HG03139 (cell line): ENCODE measurements at regions not wholly inside any gene's neighbourhood (a gene's known extent, or its start where the extent isn't known, plus 50 kb on each side); places are given as distances from the start of the nearest gene placed in this dataset.
A peak's percentile ranks its signal among the peaks of the same experiment; 100 is the strongest.
"Not testable (repeated sequence)": the region's sequence is repeated elsewhere in the genome, so short reads cannot be mapped to it uniquely, and the experiment has no call there.

Experiments
- ATAC-seq: cut with Tn5 transposase; IDR thresholded peaks from one replicate; pipeline ENCODE4 v1.9.1; 2021; ENCODE audit not compliant: unreplicated experiment

GRCh38 chr14:70269582-70269981 lies 80.8 kb upstream of the SLC8A3 start:
- ATAC-seq, result no peak

- no peak for ATAC-seq
Observed at GRCh38 chr14:70268760-70269159, 80.0 kb upstream of the SLC8A3 start.

- no peak for ATAC-seq
Observed at GRCh38 chr14:70266157-70266556, 77.4 kb upstream of the SLC8A3 start.

GRCh38 chr14:70265422-70265821 lies 76.7 kb upstream of the SLC8A3 start:
- no peak for ATAC-seq

DNA sequence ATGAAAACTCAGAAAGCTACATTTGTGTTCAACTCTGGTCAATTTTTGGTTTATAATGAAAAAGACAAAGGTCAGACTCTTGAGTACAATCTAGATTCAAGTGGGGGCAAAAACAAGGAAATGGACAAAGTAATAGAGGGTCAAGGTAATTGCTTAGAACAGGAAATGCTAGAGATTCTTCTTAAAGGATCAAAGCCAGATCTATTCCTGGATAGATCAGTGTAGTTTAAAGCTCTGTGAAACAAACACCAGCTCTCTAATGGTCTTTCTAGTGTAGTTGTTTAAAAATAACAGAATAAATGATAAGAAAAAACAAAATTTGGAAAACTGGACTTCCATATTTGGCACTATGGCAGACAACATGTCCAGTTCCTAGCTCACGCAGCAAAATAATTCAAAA lies 70.7 kb upstream of the SLC8A3 start:
- ATAC-seq, result no peak

DNA sequence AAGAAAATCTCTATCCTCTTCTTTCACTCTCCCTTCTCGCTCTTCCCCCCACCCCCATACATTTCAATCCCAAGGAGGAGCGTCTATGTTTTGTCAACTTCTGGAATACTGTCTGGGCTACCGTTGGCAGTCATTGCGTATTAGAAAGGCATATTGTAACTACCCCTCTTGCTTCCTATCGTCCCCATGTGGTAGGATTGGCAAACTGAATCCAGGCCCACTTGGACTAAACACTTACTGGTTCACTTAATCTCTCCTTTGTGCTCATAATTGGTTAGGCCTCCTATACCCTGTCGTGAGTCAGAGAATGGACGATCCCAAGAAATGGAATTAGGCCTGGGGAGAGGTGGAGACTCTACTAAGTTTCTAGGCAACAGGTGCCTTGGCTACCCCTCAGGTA lies 68.8 kb upstream of the SLC8A3 start:
- ATAC-seq, result no peak

DNA sequence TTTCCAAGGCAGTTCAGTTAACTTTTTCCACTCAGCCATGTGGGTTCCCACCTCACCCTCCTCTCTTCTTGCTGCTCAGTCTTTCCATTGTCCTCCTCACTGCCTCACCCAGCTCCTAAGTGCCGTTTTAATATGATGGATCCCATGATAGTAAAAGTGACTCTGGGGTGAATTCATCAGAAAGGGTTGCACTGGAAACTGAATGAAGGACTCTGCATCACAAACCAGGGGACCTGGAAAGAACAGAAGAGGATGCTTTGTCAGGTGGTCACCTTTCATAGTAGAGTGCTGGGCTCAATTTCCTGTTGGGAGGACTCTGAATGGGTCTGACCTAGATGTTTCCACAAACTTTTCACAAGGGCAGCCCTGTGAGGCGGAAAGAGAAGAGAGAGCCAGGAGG lies 67.8 kb upstream of the SLC8A3 start:
- no peak for ATAC-seq

DNA sequence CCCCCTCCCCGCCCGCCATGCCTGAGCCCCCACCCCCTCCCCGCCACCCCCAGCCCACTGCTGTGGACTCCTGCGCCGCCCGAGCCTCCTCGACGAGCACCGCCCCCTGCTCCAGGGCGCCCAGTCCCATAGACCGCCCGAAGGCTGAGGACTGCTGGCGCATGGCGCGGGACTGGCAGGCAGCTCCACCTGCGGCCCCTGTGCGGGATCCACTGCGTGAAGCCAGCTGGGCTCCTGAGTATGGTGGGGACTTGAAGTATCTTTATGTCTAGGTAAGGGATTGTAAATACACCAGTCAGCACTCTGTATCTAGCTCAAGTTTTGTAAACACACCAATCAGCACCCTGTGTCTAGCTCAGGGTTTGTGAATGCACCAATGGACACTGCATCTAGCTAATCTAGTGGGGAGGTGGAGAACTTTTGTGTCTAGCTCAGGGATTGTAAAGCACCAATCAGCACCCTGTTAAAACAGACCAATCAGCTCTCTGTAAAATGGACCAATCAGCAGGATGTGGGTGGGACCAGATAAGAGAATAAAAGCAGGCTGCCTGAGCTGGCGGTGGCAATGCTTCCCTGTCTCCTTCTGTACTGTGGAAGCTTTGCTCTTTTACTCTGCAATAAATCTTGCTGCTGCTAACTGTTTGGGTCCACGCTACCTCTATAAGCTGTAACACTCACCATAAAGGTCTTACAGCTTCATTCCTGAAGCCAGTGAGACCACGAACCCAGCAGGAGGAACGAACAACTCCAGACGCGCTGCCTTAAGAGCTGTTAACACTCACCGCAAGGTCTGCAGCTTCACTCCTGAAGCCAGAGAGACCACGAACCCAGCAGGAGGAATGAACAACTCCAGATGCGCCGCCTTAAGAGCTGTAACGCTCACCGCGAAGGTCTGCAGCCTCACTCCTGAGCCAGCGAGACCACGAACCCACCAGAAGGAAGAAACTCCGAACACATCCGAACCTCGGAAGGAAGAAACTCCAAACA lies 66.6 kb upstream of the SLC8A3 start:
- ATAC-seq, result not testable (repeated sequence)

DNA sequence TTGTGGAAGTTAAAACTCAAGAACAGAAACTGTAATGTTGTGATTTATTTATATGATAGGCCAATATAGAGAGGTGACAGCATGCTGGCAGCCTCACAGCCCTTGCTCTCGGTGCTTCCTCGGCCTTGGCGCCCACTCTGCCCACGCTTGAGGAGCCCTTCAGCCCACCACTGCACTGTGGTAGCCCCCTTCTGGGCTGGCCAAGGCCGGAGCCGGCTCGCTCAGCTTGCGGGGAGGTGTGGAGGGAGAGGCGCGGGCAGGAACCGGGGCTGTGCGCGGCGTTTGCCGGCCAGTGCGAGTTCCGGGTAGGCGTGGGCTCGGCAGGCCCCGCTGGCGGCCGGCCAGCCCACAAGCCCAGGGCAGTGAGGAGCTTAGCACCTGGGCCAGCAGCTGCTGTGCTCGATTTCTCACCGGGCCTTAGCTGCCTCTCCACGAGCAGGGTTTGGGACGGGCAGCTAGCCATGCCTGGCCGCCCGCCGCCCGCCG lies 65.8 kb upstream of the SLC8A3 start:
- ATAC-seq, result no peak

DNA sequence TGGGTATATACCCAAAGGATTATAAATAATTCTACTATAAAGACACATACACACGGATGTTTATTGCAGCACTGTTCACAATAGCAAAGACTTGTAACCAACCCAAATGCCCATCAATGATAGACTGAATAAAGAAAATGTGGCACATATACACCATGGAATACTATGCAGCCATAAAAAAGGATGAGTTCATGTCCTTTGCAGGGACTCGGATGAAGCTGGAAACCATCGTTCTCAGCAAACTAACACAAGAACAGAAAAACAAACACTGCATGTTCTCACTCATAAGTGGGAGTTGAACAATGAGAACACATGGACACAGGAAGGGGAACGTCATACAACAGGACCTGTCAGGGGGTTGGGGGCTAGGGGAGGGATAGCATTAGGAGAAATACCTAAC lies 64.8 kb upstream of the SLC8A3 start:
- not testable (repeated sequence) for ATAC-seq

- ATAC-seq, result no peak
Observed at GRCh38 chr14:70245026-70245425, 56.3 kb upstream of the SLC8A3 start.

DNA sequence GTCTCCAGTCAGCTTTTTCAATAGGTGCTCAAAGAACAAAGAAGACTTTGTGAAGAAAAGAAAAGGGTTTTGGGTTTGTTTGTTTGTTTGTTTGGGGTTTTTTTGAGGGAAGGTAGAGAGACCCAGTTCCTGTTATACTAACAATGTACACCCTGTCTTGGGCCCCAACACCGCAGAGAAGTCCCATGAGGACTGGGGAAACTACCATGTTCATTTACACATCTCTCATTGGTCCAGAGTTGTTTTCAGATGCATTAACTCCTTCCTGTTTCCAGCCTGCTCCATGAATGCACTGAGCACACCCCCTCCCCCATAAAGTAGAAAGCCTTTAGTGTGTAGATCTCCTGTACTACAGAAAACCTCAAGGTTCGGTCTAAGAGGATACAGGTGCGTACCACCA lies 51.1 kb upstream of the SLC8A3 start:
- peak; percentile 89 for ATAC-seq

GRCh38 chr14:70238635-70239034 lies 49.9 kb upstream of the SLC8A3 start:
- ATAC-seq, result not testable (repeated sequence)
